IMR-90 (cell line): ENCODE measurements at regions not wholly inside any gene's neighbourhood (a gene's known extent, or its start where the extent isn't known, plus 50 kb on each side); places are given as distances from the start of the nearest gene placed in this dataset.

ENCODE experiments used
- ATAC-seq: fragments of 200-7000 bp; cut with Tn5 transposase; 2 replicates; pipeline ENCODE4 v1.9.1; 2020; ENCODE audit warnings: low read depth, mild to moderate bottlenecking, moderate library complexity
- BruUV-seq: library from RNA; stranded (reverse); fragments of 400-500 nt; replicated peaks from 2 replicates; lab custom pipeline; 2021; lab: Mats Ljungman, UMichigan
- CTCF ChIA-PET: fragments of 300-600 bp; formaldehyde crosslinking; extraction: SDS; loops from one replicate; lab custom pipeline; 2021; ENCODE audit warnings: antibody characterized with exemption; lab: Yijun Ruan, JAX
- POLR2A ChIA-PET: fragments of 300-600 bp; sonication (Branson Sonifier 250); formaldehyde crosslinking; loops from one replicate; lab custom pipeline; 2022; ENCODE audit warnings: antibody characterized with exemption; ENCODE audit not compliant: unreplicated experiment; lab: Charles Lee
- DNase-seq: peaks from one replicate; pipeline ENCODE4 v3.0.0; 2013
- H2AFZ ChIP-seq: replicated peaks from 2 replicates; pipeline ENCODE3; 2013; ENCODE audit warnings: low read length, mild to moderate bottlenecking; ENCODE audit not compliant: poor library complexity
- H2AK5ac ChIP-seq: 2 replicates; pipeline ENCODE4 v1.6.1; 2013; ENCODE audit warnings: low read depth, low read length, inconsistent platforms
- H2AK9ac ChIP-seq: replicated peaks from 2 replicates; pipeline ENCODE3; 2013; ENCODE audit warnings: mild to moderate bottlenecking, low read depth, low read length, moderate library complexity; ENCODE audit not compliant: poor library complexity
- H2BK120ac ChIP-seq: 2 replicates; pipeline ENCODE4 v1.6.1; 2013; ENCODE audit warnings: low read depth, low read length, inconsistent platforms
- H2BK15ac ChIP-seq: 3 replicates; pipeline ENCODE4 v1.6.1; 2013; ENCODE audit warnings: low read depth, low read length, inconsistent platforms
- H2BK20ac ChIP-seq: 2 replicates; pipeline ENCODE4 v1.6.1; 2013; ENCODE audit warnings: low read depth, mild to moderate bottlenecking, inconsistent platforms, low read length, moderate library complexity
- H2BK5ac ChIP-seq: 2 replicates; pipeline ENCODE4 v1.6.1; 2013; ENCODE audit warnings: mild to moderate bottlenecking, low read depth, low read length, inconsistent platforms; ENCODE audit not compliant: poor library complexity, severe bottlenecking
- H3K14ac ChIP-seq: replicated peaks from 2 replicates; pipeline ENCODE4 v1.6.1; 2013; ENCODE audit warnings: low read depth, low read length, inconsistent platforms
- H3K18ac ChIP-seq: 2 replicates; pipeline ENCODE4 v1.6.1; 2013; ENCODE audit warnings: low read depth, low read length, control low read depth
- H3K23ac ChIP-seq: 2 replicates; pipeline ENCODE4 v1.6.1; 2013; ENCODE audit warnings: low read depth, low read length, inconsistent platforms
- H3K27ac ChIP-seq: 2 replicates; pipeline ENCODE4 v1.5.1; 2013; ENCODE audit warnings: mild to moderate bottlenecking, control low read depth, low read length; ENCODE audit not compliant: insufficient read depth
- H3K27me3 ChIP-seq: 2 replicates; pipeline ENCODE4 v1.6.1; 2013; ENCODE audit warnings: low read length; ENCODE audit not compliant: control insufficient read depth, insufficient read depth
- H3K36me3 ChIP-seq: 2 replicates; pipeline ENCODE4 v1.6.1; 2013; ENCODE audit warnings: low read length, mixed read lengths; ENCODE audit not compliant: control insufficient read depth, insufficient read depth
- H3K4ac ChIP-seq: 2 replicates; pipeline ENCODE4 v1.6.1; 2013; ENCODE audit warnings: low read depth, low read length, inconsistent platforms
- H3K4me1 ChIP-seq: 2 replicates; pipeline ENCODE4 v1.6.1; 2013; ENCODE audit warnings: low read length, mixed read lengths; ENCODE audit not compliant: control insufficient read depth, insufficient read depth
- H3K4me2 ChIP-seq: 2 replicates; pipeline ENCODE4 v1.6.1; 2013; ENCODE audit warnings: low read depth, mild to moderate bottlenecking, control low read depth, low read length, moderate library complexity
- H3K4me3 ChIP-seq: 2 replicates; pipeline ENCODE4 v1.5.1; 2013; ENCODE audit warnings: low read depth, mild to moderate bottlenecking, control low read depth, low read length, moderate library complexity; ENCODE audit not compliant: insufficient read depth
- H3K56ac ChIP-seq: 2 replicates; pipeline ENCODE4 v1.6.1; 2013; ENCODE audit warnings: low read length, inconsistent platforms; ENCODE audit not compliant: insufficient read depth; ENCODE audit errors: extremely low read depth
- H3K79me1 ChIP-seq, 2 experiments: 2 replicates each; pipeline ENCODE4 v1.6.1; 2013; ENCODE audit warnings: low read length in 2 of 2, inconsistent platforms in 1 of 2, low read depth in 1 of 2
- H3K9ac ChIP-seq: 2 replicates; pipeline ENCODE4 v1.6.1; 2013; ENCODE audit warnings: low read depth, low read length, control low read depth
- H3K9me1 ChIP-seq: 2 replicates; pipeline ENCODE4 v1.6.1; 2013; ENCODE audit warnings: low read length, inconsistent platforms; ENCODE audit not compliant: insufficient read depth
- H3K9me3 ChIP-seq: 2 replicates; pipeline ENCODE4 v1.6.1; 2013; ENCODE audit warnings: low read length; ENCODE audit not compliant: control insufficient read depth, insufficient read depth
- H4K20me1 ChIP-seq: 2 replicates; pipeline ENCODE4 v1.6.1; 2013; ENCODE audit warnings: low read length, inconsistent platforms; ENCODE audit not compliant: insufficient read depth
- H4K5ac ChIP-seq: 2 replicates; pipeline ENCODE4 v1.6.1; 2013; ENCODE audit warnings: mild to moderate bottlenecking, low read depth, low read length, control low read depth
- H4K8ac ChIP-seq, 2 experiments: 2 replicates each; pipeline ENCODE4 v1.6.1; 2013; ENCODE audit warnings: low read depth in 2 of 2, low read length in 2 of 2, control low read depth in 1 of 2, inconsistent platforms in 1 of 2
- H4K91ac ChIP-seq: 2 replicates; pipeline ENCODE4 v1.6.1; 2013; ENCODE audit warnings: low read depth, low read length, inconsistent platforms; ENCODE audit not compliant: insufficient read depth
- CEBPB ChIP-seq: IDR thresholded peaks from 2 replicates; pipeline ENCODE4 v1.6.1; 2012; ENCODE audit warnings: low read depth, low read length, improper control_type of control experiment
- MXI1 ChIP-seq: IDR thresholded peaks from 2 replicates; pipeline ENCODE4 v1.6.1; 2012; ENCODE audit warnings: low read depth, mild to moderate bottlenecking, low read length, moderate library complexity, borderline replicate concordance
- RFX5 ChIP-seq: IDR thresholded peaks from 2 replicates; pipeline ENCODE4 v1.8.0; 2012; ENCODE audit warnings: low read depth, mild to moderate bottlenecking, low read length, moderate library complexity
- SMC3 ChIP-seq: fragments of 150-350 bp; IDR thresholded peaks from 2 replicates; pipeline ENCODE4 v1.6.1; 2016; ENCODE audit warnings: low read depth, mild to moderate bottlenecking, antibody characterized with exemption, low read length, moderate library complexity
- USF2 ChIP-seq: fragments of 150-350 bp; IDR thresholded peaks from 2 replicates; pipeline ENCODE4 v1.6.1; 2017; ENCODE audit warnings: mild to moderate bottlenecking, antibody characterized with exemption, low read length, low read depth
- WGBS, 2 experiments: methylation state at CpG; one replicate each; pipeline versions ENCODE4 v1.1.5 to v1.1.7; 2013; ENCODE audit warnings: missing lambda C conversion rate in 2 of 2; ENCODE audit not compliant: insufficient read length in 1 of 2; ENCODE audit errors: extremely low coverage in 2 of 2; 5-methylcytosine and 5-hydroxymethylcytosine counted together
- dilution Hi-C: fragments of 300-500 bp; cut with HindIII; formaldehyde crosslinking; loops from one replicate; pipeline ENCODE4 v1.14.3; 2018; ENCODE audit warnings: low sequenced_read_pairs; ENCODE audit not compliant: unreplicated experiment
- in situ Hi-C: fragments of 300-500 bp; cut with MboI; formaldehyde crosslinking; loops from 3 replicates; pipeline ENCODE4 v1.14.3; 2019; ENCODE audit warnings: low sequenced_read_pairs, inconsistent platforms, mixed read lengths
- intact Hi-C: fragments of 100-400 bp; cut with micrococcal nuclease; formaldehyde crosslinking; loops from 2 replicates; pipeline ENCODE4 v1.10.0; 2022

GRCh38 chr1:98222706-98223105, 301.9 kb upstream of the DPYD start:
- no peak for ATAC-seq
- H2BK20ac ChIP-seq: no peak overlapping the region
- H2AK9ac ChIP-seq: no peak overlapping the region
- no peak for DNase-seq
- H2AFZ ChIP-seq: no peak overlapping the region
- H2BK120ac ChIP-seq: no peak overlapping the region
- in situ Hi-C loops (no loop called here), intact Hi-C loops (no loop called here), dilution Hi-C loops (no loop called here)
- H3K14ac ChIP-seq: no peak overlapping the region
- no CpG with 5 or more reads among the region's 1 CpG for WGBS, 2 experiments
- no TSS peak for BruUV-seq
- no peak overlapping the region for H2BK5ac ChIP-seq
- no peak overlapping the region for H4K8ac ChIP-seq
- no peak for TF ChIP-seq USF2
- no peak for TF ChIP-seq CEBPB
- no peak for TF ChIP-seq SMC3
- TF ChIP-seq RFX5: no peak
- no peak for TF ChIP-seq MXI1
- H3K79me1 ChIP-seq: no peaks in the 10 kb centered on the region
- H3K4me3 ChIP-seq: no peak overlapping the region
- no peaks in the 10 kb centered on the region for H3K9me1 ChIP-seq
- H3K23ac ChIP-seq: no peak overlapping the region
- no peak overlapping the region for H3K18ac ChIP-seq
- H3K9ac ChIP-seq: no peak overlapping the region
- no peaks in the 10 kb centered on the region for H3K36me3 ChIP-seq
- no peak overlapping the region for H2AK5ac ChIP-seq
- CTCF ChIA-PET: interaction anchor here (1.1 kb wide), 1 partner anchor 169 kb away, joined by 3 read pairs; no protein-coding TSS in a partner anchor
- no peak overlapping the region for H4K91ac ChIP-seq
- no peak overlapping the region for H3K4me2 ChIP-seq
- H3K56ac ChIP-seq: no peak overlapping the region
- no peak overlapping the region for H3K27ac ChIP-seq
- H3K27me3 ChIP-seq: no peaks in the 10 kb centered on the region
- no peaks in the 10 kb centered on the region for H4K20me1 ChIP-seq
- no peaks in the 10 kb centered on the region for H3K4me1 ChIP-seq
- POLR2A ChIA-PET: no interaction called here
- H3K4ac ChIP-seq: no peak overlapping the region
- no peak overlapping the region for H4K5ac ChIP-seq
- no peaks in the 10 kb centered on the region for H3K9me3 ChIP-seq
- no peak overlapping the region for H2BK15ac ChIP-seq
